A673 (cell line): ENCODE measurements at regions not wholly inside any gene's neighbourhood (a gene's known extent, or its start where the extent isn't known, plus 50 kb on each side); places are given as distances from the start of the nearest gene placed in this dataset.

Experiments used
- BruUV-seq: library from RNA; stranded (reverse); fragments of 400-500 nt; replicated peaks from 2 replicates; lab custom pipeline; 2021; lab: Mats Ljungman, UMichigan
- CTCF ChIA-PET: fragments of 300-600 bp; sonication (Branson Sonifier 250); formaldehyde crosslinking; loops from one replicate; lab custom pipeline; 2022; ENCODE audit warnings: antibody characterized with exemption; lab: Charles Lee
- POLR2A ChIA-PET: fragments of 300-600 bp; sonication (Branson Sonifier 250); formaldehyde crosslinking; loops from one replicate; lab custom pipeline; 2022; ENCODE audit warnings: antibody characterized with exemption; ENCODE audit not compliant: low non-redundant PET; lab: Charles Lee
- DNase-seq: peaks from one replicate; pipeline ENCODE4 v3.0.0-alpha.2; 2015; ENCODE audit warnings: low spot score
- H3K27ac ChIP-seq: fragments of 200-600 bp; sonication (generic); 2 replicates; pipeline ENCODE4 v1.5.1; 2016; ENCODE audit warnings: mixed run types, low read depth, mild to moderate bottlenecking, mixed read lengths, antibody characterized with exemption, low read length; ENCODE audit not compliant: poor library complexity, severe bottlenecking
- H3K27me3 ChIP-seq: fragments of 200-600 bp; sonication (generic); replicated peaks from 2 replicates; pipeline ENCODE4 v1.6.1; 2017; ENCODE audit warnings: mixed run types, low read depth, mild to moderate bottlenecking, mixed read lengths, antibody characterized with exemption, low read length; ENCODE audit not compliant: insufficient read depth, poor library complexity
- H3K36me3 ChIP-seq: fragments of 200-600 bp; sonication (generic); 2 replicates; pipeline ENCODE4 v1.6.1; 2016; ENCODE audit warnings: mixed run types, mild to moderate bottlenecking, mixed read lengths, antibody characterized with exemption, low read length; ENCODE audit not compliant: insufficient read depth, poor library complexity, severe bottlenecking
- H3K4me1 ChIP-seq: fragments of 200-600 bp; sonication (generic); 2 replicates; pipeline ENCODE4 v1.6.1; 2017; ENCODE audit warnings: mixed run types, mild to moderate bottlenecking, mixed read lengths, antibody characterized with exemption, low read length; ENCODE audit not compliant: insufficient read depth, poor library complexity, severe bottlenecking
- H3K4me3 ChIP-seq: fragments of 200-600 bp; sonication (generic); 2 replicates; pipeline ENCODE4 v1.5.1; 2016; ENCODE audit warnings: low read depth, mixed run types, mild to moderate bottlenecking, mixed read lengths, low read length; ENCODE audit not compliant: poor library complexity, severe bottlenecking
- H3K9me3 ChIP-seq: fragments of 200-600 bp; sonication (generic); 2 replicates; pipeline ENCODE4 v1.6.1; 2016; ENCODE audit warnings: mixed run types, low read depth, mild to moderate bottlenecking, mixed read lengths, antibody characterized with exemption, low read length; ENCODE audit not compliant: poor library complexity, severe bottlenecking
- CTCF ChIP-seq: fragments of 300-800, 200-600 bp; sonication (generic); conservative IDR thresholded peaks from 2 replicates; pipeline ENCODE4 v1.5.1; 2017; ENCODE audit warnings: low read depth, mild to moderate bottlenecking, antibody characterized with exemption, low read length, moderate library complexity, mixed read lengths
- EZH2 ChIP-seq: fragments of 200-600 bp; sonication (generic); IDR thresholded peaks from 2 replicates; pipeline ENCODE4 v1.6.1; 2017; ENCODE audit warnings: borderline replicate concordance, low read depth, mild to moderate bottlenecking, mixed read lengths, antibody characterized with exemption, low read length; ENCODE audit not compliant: poor library complexity, severe bottlenecking
- intact Hi-C: fragments of 100-400 bp; cut with micrococcal nuclease; formaldehyde crosslinking; loops from one replicate; pipeline ENCODE4 v1.10.0; 2022; ENCODE audit not compliant: unreplicated experiment

GRCh38 chr5:114249823-114250222 lies 112.0 kb upstream of the KCNN2 start:
- ChIA-PET CTCF (no interaction called here), POLR2A (no interaction called here)
- TF ChIP-seq CTCF (no peak), EZH2 (no peak)
- Histone ChIP-seq H3K27ac (no peak overlapping the region), H3K9me3 (no peaks in the 10 kb centered on the region), H3K27me3 (no peaks in the 10 kb centered on the region), H3K4me3 (no peak overlapping the region), H3K4me1 (no peaks in the 10 kb centered on the region), H3K36me3 (no peaks in the 10 kb centered on the region)
- no TSS peak for BruUV-seq
- intact Hi-C loops = no loop called here
- no peak for DNase-seq

- Histone ChIP-seq H3K4me1 (no peaks in the 10 kb centered on the region), H3K4me3 (no peak overlapping the region), H3K27me3 (no peaks in the 10 kb centered on the region), H3K9me3 (no peaks in the 10 kb centered on the region), H3K27ac (no peak overlapping the region), H3K36me3 (no peaks in the 10 kb centered on the region)
- intact Hi-C loops = no loop called here
- ChIA-PET CTCF (no interaction called here), POLR2A (no interaction called here)
- BruUV-seq = no TSS peak
- DNase-seq = no peak
- TF ChIP-seq CTCF = no peak
- TF ChIP-seq EZH2 = no peak
These were observed 111.3 kb upstream of the KCNN2 start for GRCh38 chr5:114250536-114250935.

- no peaks in the 10 kb centered on the region for H3K9me3 ChIP-seq
- no peaks in the 10 kb centered on the region for H3K4me1 ChIP-seq
- H3K27me3 ChIP-seq = no peaks in the 10 kb centered on the region
- H3K4me3 ChIP-seq = no peak overlapping the region
- no peak for TF ChIP-seq CTCF
- TF ChIP-seq EZH2 = no peak
- intact Hi-C loops = no loop called here
- ChIA-PET CTCF (no interaction called here), POLR2A (no interaction called here)
- no peak for DNase-seq
- no peak overlapping the region for H3K27ac ChIP-seq
- no TSS peak for BruUV-seq
- H3K36me3 ChIP-seq = no peaks in the 10 kb centered on the region
These were observed 109.6 kb upstream of the KCNN2 start for GRCh38 chr5:114252226-114252625.
